ENCODE measurements at regions not wholly inside any gene's neighbourhood (a gene's known extent, or its start where the extent isn't known, plus 50 kb on each side); places are given as distances from the start of the nearest gene placed in this dataset.
"Not testable (repeated sequence)": the region's sequence is repeated elsewhere in the genome, so short reads cannot be mapped to it uniquely, and the experiment has no call there.

- no peak for DNase-seq (ENCODE audit: low read depth in 2 of 2)
Measured at GRCh38 chr6:165167861-165168260, 141.5 kb downstream of the C6orf118 start.

- no peak for DNase-seq (ENCODE audit: low read depth in 2 of 2)
Measured at GRCh38 chr6:165167311-165167710, 142.1 kb downstream of the C6orf118 start.

GRCh38 chr6:165163519-165163918, 145.9 kb downstream of the C6orf118 start:
- no peak for DNase-seq (ENCODE audit: low read depth in 2 of 2)

GRCh38 chr6:165159460-165159859, 149.9 kb downstream of the C6orf118 start:
- no peak for DNase-seq (ENCODE audit: low read depth in 2 of 2)

- DNase-seq (ENCODE audit: low read depth in 2 of 2) = no peak
Measured at GRCh38 chr6:165146456-165146855, 162.9 kb downstream of the C6orf118 start.

- no peak for DNase-seq (ENCODE audit: low read depth in 2 of 2)
Measured at GRCh38 chr6:165135889-165136288, 173.5 kb downstream of the C6orf118 start.

- DNase-seq (ENCODE audit: low read depth in 2 of 2) = no peak
Measured at GRCh38 chr6:165129086-165129485, 180.3 kb downstream of the C6orf118 start.

GRCh38 chr6:165127743-165128142, 181.7 kb downstream of the C6orf118 start:
- DNase-seq (ENCODE audit: low read depth in 2 of 2) = not testable (repeated sequence)

GRCh38 chr6:165124681-165125080, 184.7 kb downstream of the C6orf118 start:
- DNase-seq (ENCODE audit: low read depth in 2 of 2) = not testable (repeated sequence)

GRCh38 chr6:165119231-165120020, 190.0 kb downstream of the C6orf118 start:
- no peak for DNase-seq (ENCODE audit: low read depth in 2 of 2)

GRCh38 chr6:165118736-165119135, 190.7 kb downstream of the C6orf118 start:
- DNase-seq (ENCODE audit: low read depth in 2 of 2) = no peak

GRCh38 chr6:165117806-165118205, 191.6 kb downstream of the C6orf118 start:
- DNase-seq (ENCODE audit: low read depth in 2 of 2) = no peak

- no peak for DNase-seq (ENCODE audit: low read depth in 2 of 2)
Measured at GRCh38 chr6:165117121-165117520, 192.3 kb downstream of the C6orf118 start.

GRCh38 chr6:165110860-165111259, 198.5 kb downstream of the C6orf118 start:
- DNase-seq (ENCODE audit: low read depth in 2 of 2) = no peak

GRCh38 chr6:165109011-165109410, 200.4 kb downstream of the C6orf118 start:
- no peak for DNase-seq (ENCODE audit: low read depth in 2 of 2)

GRCh38 chr6:165106261-165106660, 203.1 kb downstream of the C6orf118 start:
- DNase-seq (ENCODE audit: low read depth in 2 of 2) = no peak

- DNase-seq (ENCODE audit: low read depth in 2 of 2) = no peak
Measured at GRCh38 chr6:165098165-165098564, 211.2 kb downstream of the C6orf118 start.

GRCh38 chr6:165096868-165097267, 212.5 kb downstream of the C6orf118 start:
- DNase-seq (ENCODE audit: low read depth in 2 of 2) = no peak

GRCh38 chr6:165096209-165096608, 213.2 kb downstream of the C6orf118 start:
- no peak for DNase-seq (ENCODE audit: low read depth in 2 of 2)

- DNase-seq (ENCODE audit: low read depth in 2 of 2) = no peak
Measured at GRCh38 chr6:165092881-165093595, 216.4 kb downstream of the C6orf118 start.

- no peak for DNase-seq (ENCODE audit: low read depth in 2 of 2)
Measured at GRCh38 chr6:165091121-165091785, 218.2 kb downstream of the C6orf118 start.

- no peak for DNase-seq (ENCODE audit: low read depth in 2 of 2)
Measured at GRCh38 chr6:165090242-165090641, 219.2 kb downstream of the C6orf118 start.

- no peak for DNase-seq (ENCODE audit: low read depth in 2 of 2)
Measured at GRCh38 chr6:165086814-165087213, 222.6 kb downstream of the C6orf118 start.
